HG02981 (cell line): ENCODE measurements at regions not wholly inside any gene's neighbourhood (a gene's known extent, or its start where the extent isn't known, plus 50 kb on each side); places are given as distances from the start of the nearest gene placed in this dataset.
"Not testable (repeated sequence)": the region's sequence is repeated elsewhere in the genome, so short reads cannot be mapped to it uniquely, and the experiment has no call there.

ENCODE experiments used
- ATAC-seq: cut with Tn5 transposase; IDR thresholded peaks from one replicate; pipeline ENCODE4 v1.9.1; 2021; ENCODE audit warnings: mild to moderate bottlenecking, moderate library complexity; ENCODE audit not compliant: unreplicated experiment

- no peak for ATAC-seq
Measured at GRCh38 chr12:87021400-87021799, 765.2 kb upstream of the MGAT4C start.

GRCh38 chr12:87020071-87020470 lies 763.9 kb upstream of the MGAT4C start:
- ATAC-seq: no peak

- ATAC-seq: no peak
Measured at GRCh38 chr12:87015352-87015751, 759.2 kb upstream of the MGAT4C start.

- ATAC-seq: no peak
Measured at GRCh38 chr12:87008785-87009384, 752.7 kb upstream of the MGAT4C start.

DNA sequence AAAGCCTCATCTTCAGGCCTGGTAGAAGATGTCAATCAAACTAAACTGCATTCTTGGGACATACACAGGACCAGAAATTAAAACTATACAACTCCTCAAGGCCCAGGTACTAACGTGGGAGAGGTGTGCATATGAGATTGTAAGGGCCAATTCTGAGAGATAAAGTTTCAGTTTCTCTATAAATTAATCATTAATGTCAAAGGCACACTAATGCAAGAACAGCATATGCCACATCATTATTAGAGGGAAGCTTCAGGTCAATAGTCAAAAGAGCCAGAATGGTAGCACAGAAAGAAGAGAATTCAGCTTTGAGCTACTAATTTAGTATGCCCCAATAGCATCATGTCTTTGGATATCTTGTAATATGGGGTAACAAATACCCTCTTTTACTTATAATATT lies 744.9 kb upstream of the MGAT4C start:
- ATAC-seq: no peak

DNA sequence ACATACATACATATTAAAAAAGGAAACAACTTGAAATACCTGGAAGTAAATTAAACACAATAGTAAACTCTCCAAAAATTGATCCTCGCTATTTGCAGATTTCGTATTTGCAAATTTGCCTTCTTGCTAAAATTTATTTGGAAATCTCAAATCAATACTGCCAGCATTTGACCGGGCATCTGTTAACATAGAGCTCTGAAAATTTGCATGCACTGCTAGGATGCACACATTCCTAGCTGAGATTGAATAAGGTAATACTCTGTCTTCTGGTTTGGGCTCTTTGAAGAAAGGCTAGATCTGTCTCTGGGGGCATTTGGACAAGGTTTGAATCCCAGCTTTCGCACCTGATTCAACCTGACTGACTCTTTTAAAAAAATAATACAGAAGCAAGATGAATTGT lies 729.1 kb upstream of the MGAT4C start:
- no peak for ATAC-seq

DNA sequence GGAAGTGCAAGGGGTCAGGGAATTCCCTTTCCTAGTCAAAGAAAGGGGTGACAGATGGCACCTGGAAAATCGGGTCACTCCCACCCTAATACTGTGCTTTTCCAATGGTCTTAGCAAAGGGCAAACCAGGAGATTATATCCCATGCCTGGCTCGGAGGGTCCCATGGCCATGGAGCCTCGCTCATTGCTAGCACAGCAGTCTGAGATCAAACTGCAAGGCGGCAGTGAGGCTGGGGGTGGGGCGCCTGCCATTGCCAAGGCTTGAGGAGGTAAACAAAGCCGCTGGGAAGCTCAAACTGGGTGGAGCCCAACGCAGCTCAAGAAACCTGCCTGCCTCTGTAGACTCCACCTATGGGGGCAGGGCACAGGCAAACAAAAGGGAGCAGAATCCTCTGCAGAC lies 714.4 kb upstream of the MGAT4C start:
- not testable (repeated sequence) for ATAC-seq

- ATAC-seq: no peak
Measured at GRCh38 chr12:86959766-86960458, 703.7 kb upstream of the MGAT4C start.

DNA sequence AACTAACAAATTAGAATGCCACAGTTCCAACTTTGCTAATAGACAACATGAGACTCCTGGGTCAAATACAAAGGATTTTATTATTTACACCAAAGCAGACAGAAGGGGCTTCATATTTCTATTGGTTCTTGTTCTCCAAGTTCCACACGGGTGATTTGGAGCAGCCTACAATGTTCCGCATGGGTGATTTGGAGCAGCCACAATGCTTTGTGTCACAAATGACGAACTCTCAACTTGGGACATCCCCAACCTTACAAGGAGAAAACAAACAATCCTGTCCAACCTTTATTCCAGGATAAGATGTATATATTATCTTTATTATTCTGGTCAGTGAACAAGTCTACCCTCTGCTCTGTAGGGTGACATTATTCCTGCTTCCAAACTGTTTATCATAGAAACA lies 694.3 kb upstream of the MGAT4C start:
- ATAC-seq: no peak

- no peak for ATAC-seq
Measured at GRCh38 chr12:86950043-86950442, 693.9 kb upstream of the MGAT4C start.

GRCh38 chr12:86948851-86949250 lies 692.7 kb upstream of the MGAT4C start:
- ATAC-seq: no peak

GRCh38 chr12:86945685-86946196 lies 689.5 kb upstream of the MGAT4C start:
- no peak for ATAC-seq

DNA sequence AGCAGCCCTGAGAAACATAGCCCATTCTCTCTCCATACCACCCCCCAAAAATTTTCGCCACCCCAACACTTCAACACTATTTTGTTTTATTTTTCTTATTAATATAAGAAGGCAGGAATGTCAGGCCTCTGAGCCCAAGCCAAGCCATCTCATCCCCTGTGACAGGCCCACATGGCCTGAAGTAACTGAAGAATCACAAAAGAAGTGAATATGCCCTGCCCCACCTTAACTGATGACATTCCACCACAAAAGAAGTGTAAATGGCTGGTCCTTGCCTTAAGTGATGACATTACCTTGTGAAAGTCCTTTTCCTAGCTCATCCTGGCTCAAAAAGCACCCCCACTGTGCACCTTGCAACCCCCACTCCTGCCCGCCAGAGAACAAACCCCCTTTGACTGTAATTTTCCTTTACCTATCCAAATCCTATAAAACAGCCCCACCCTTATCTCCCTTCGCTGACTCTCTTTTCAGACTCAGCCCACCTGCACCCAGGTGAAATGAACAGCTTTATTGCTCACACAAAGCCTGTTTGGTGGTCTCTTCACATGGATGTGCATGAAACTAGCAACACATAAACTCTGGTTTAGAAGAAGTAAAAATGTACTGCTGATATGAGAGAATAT lies 688.1 kb upstream of the MGAT4C start:
- not testable (repeated sequence) for ATAC-seq

DNA sequence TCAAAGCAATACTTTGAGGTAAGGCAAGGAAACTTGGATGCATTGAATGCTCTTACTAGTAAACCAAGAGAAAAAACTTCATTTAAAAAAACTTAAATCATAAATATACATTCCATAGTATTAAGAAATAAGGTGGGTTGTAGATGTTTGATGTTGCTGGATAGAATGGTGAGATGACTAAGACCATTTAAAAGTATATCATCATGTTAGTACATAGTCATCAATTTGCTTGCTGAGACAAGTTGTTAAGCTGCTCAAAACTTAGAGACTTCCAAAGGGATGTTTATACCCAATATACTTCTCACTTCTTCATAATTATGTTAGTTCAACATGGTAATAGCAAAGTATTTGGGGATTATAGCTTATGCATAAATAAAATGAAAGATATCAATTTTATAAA lies 675.5 kb upstream of the MGAT4C start:
- no peak for ATAC-seq

DNA sequence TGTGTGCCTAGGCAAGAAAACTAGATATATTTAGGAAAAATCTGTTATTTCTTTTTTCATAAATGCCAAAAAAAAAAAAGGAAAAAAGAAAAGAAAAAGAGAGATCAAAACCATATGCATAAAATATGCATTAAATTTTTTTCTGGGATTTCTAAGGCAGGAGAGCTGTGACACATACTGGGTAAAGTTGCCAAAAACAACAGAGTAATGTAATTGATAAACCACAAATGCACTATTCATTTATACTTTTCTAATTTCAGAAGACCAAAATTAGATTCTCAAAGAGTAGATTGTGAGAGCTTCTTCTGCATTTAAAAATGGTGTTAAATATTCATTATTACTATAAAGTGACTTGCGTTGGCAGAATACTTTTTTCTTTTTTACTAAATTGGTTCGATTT lies 673.8 kb upstream of the MGAT4C start:
- no peak for ATAC-seq

GRCh38 chr12:86917121-86917520 lies 660.9 kb upstream of the MGAT4C start:
- ATAC-seq: no peak

DNA sequence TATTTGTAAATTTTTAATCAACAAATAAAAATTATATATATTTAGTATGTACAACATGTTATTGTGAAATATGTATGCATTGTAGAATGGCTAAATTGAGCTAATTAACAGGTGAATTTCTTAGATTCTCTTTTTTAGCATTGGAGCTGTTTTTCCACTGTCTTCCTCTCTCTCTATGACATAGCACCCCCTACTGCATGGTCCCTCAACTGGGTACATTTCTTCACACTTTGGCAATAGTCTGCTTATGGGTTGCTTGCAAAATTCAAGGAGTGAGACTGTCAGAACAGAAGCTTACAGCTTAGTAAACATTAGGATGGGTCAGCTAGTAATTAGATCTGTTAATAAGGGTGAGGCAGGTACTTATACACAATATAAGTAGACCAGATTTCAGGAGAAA lies 658.5 kb upstream of the MGAT4C start:
- ATAC-seq: no peak

- ATAC-seq: no peak
Measured at GRCh38 chr12:86911973-86912372, 655.8 kb upstream of the MGAT4C start.

DNA sequence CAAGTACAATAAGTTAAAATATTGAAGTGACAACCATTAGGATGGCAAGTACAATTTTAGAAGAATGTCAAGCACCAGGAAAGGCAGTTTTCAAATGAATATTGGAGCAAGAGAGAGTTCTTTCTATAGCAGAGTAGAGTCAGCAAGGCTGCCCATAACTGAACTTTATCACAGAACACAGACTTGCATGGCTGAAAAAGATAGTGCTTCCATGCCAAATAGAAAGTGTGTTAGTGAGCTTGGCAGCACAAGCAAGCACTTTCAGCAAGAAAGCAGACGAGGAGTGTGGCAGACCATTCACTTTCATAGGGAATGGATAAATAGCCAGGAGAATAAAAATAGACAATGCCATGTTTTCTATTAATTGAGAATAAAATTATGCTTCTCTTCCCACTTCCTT lies 647.0 kb upstream of the MGAT4C start:
- ATAC-seq: no peak

DNA sequence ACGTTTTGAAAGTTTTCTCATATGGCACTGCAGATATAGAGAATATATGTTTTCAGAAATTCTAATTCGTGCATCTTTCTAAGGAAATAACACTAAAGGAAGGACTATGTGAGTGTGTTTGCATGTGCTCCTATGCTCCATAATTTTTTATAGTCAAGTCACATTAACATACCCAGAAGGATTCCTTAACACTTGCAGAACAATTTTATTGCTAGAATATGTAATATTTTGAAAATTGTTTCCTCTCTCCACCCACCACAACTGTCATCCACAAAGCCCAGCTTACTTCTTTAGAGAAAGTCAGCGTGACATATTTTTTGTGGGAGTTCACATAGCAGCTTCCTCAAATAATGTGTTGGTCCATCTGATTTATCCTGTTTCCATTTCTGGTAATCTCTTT lies 604.6 kb upstream of the MGAT4C start:
- no peak for ATAC-seq

DNA sequence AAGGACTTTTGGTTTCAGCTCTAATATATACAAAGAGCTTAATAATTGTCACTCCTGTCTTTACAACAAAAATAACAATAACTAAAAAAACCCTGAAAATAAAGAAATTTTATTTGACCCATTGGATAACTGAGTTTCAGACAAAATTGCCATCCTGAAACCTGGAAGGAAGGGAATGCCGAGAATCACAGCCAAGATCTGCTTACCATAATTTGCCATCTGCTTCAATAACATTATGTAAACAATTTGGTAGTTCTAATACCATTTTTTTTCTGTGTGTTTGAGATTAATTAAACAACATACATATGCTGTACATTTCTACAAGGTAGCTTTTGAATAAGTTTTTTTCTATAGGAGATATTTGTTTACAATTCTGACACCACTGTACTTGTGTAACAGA lies 596.3 kb upstream of the MGAT4C start:
- no peak for ATAC-seq

DNA sequence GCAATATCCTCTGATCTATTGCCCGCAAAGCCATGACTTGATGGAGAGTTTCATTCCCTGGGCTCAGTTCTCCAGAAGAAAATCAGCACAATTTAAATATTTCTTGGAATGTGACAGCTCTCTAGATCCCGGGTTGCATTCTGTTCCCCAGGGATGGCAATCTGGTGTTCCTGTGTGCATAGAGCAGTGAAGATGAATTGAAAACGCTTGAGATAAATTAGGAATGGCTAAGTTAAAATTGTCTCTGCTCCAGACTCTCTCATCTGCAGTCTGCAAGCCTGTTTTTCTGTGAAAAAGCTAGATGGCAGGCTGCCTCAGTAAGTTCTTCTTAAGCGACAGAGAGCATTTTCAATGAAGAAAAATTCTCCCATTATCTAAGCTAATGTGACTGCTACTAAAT lies 582.5 kb upstream of the MGAT4C start:
- ATAC-seq: no peak
